Activated CD4-positive, alpha-beta T cell treated with anti-CD3 and anti-CD28 coated beads, Interleukin-2, amount 50 U/mL, for 4 hours (primary cell): ENCODE measurements at regions not wholly inside any gene's neighbourhood (a gene's known extent, or its start where the extent isn't known, plus 50 kb on each side); places are given as distances from the start of the nearest gene placed in this dataset.
"Not testable (repeated sequence)": the region's sequence is repeated elsewhere in the genome, so short reads cannot be mapped to it uniquely, and the experiment has no call there.

ENCODE experiments used
- DNase-seq, 2 experiments: peaks; one replicate each; pipeline ENCODE4 v3.0.0-alpha.2; 2020

DNA sequence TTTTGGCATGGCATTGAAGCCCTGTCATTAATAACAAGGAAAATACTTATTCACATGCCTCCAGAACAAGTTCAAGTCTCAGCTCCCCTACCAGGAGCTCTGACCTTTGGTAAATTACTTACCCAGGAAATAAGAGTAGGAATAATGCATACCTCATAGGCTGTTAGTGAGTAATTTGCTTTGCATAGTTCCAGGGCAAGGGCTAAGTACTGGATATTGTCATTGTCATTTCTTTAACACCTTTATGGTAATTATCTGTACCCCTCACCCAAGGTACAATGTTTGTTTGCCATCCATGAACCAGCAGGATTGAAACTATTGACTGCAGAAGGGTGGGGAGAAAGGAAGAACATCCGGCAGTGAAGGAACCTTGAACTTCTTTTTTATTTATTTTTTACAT lies 148.5 kb downstream of the SOX2 start:
- DNase-seq = no peak

DNA sequence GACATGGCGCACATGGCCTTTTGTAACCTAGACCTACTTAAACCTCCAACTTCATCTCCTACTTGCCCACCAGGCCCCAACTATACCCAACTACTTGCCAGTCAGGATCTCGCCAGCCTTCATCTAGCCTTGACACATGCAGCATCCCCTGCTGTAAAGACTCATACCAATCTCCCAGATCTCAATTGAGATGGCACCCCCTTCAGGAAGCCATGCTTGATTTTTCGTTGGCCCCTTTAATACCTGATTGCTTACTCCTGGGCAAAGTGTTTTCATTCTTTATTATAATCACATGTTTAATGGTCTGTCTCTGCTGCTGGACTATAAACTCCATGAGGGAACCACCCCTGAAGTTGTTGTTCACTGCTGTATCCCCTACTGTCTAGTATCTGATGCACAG lies 150.8 kb downstream of the SOX2 start:
- no peak for DNase-seq

DNA sequence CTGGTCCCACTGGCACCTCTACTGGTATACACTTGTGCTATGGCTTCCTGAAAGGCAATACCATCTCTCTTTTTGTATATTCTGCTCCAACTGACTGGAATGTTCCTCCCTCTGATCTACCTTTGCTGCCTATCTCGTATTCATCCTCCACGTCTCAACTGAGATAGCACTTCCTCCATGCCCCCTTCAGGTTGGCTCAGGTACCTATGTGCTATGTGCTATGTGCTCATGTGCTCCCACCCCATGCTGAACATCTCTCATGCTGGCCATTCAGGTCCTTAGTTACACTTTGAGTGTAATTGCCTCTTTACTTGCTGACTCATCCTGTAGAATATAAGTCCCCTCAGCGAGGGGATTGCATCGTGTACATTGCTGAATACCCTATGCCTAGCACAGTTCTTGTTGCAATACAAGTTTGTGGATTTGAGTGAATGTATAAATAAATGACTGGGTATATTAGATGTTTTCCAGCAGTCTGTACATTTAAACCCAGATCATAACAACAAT lies 156.9 kb downstream of the SOX2 start:
- no peak for DNase-seq

DNA sequence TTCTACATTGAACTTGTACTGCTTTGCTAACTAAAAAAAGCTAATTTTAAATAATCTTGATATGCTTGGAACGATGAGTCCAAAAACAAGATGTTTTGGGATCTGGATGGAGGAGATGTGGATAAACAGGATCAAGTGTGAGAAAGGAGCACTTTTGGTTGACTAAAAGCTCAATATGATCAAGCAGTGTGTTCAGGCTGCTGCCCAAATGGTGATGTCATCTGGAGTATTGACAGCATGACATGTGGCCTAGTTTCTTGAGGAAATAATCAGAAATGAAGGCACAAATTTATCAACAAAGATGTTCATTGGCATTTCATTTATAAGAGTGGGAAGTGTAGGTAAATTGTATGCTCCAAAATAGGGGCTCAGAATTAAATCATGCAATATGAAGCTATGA lies 161.2 kb downstream of the SOX2 start:
- no peak for DNase-seq

DNA sequence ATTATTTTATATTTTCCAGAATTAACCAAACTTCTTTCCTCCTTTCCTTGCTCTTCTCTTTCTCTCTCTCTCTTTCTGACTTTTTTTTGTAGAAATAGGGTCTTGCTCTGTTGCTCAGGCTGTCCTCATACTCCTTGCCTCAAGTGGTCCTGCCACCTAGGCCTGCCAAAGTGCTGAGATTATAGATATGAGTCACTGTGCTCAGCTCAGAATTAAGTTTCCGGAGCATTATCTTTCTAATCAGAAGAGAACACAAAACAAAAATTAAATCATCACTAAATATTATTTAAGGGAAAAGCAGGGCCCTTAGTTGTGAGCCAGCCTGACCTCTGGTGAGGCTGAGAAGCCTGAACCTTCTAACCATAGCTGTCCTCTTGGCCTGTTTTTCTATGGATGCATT lies 168.2 kb downstream of the SOX2 start:
- DNase-seq = no peak

DNA sequence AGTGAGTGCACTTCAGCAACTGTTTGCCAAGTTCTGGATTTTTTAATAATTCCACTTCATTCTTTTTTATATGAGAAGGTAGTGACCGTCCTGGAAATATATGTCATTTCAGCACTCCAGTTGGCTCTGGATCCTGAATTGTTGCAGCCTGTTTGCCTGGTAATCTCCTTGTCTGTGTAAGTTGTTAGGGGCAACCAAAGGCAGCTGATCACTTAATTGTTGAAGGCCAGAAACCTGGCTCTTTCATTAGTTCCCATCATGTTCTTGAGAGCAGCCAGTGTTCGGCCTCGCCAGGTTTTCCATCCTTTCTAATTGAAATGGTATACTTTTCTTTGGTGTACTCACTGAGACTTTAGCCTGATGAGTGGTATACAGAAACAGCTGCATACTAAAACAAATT lies 168.6 kb downstream of the SOX2 start:
- DNase-seq = no peak

DNA sequence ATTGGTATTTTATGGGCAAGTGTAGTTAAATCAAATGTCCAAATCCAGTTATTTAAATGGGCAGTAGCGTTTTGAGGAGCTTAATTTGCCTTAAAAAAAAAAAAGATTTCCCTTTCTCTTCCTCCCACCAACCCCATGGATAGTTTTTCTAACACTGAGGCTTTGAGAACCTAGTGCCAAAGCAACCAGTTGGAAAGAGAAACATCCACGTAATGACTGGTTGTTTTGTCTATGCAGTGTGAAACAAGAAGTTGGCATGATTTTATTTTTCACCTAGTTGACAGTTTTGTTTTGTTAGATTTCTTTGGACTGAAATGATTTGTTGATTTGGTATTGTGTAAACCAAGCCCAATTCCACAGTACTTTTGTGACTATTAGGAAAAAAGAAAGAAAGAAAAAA lies 170.0 kb downstream of the SOX2 start:
- DNase-seq = no peak

DNA sequence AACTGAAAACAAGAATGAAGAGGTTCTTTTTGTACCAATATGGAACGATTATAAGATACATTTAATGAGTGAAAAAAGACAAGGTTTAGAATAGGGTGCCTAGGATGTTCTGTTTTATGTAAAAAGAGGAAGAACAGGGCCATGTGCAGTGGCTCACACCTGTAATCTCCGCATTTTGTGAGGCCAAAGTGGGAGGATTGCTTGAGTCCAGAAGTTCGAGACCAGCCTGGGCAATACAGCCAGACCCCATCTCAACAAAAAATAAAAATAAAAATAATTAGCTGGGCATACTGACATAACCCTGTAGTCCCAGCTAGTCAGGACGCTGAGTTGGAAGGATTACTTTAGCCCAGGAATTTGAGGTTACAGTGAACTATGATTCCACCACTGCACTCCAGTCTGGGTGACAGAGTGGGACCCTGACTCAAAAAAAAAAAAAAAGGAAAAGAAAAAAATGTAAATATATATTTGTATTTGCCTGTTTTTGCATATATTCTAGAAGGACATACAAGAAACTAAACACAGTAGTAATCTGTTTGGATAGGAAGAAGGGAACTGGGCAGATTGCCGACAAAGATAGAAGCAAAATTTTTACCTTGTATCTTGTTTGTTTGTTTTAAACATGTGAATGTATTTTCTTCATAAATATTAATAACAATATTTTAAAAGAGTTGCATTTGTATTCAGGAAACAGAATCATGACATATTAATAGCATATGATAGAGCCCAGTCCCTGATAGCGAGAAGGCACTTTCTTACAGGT lies 174.3 kb downstream of the SOX2 start:
- no peak for DNase-seq

DNA sequence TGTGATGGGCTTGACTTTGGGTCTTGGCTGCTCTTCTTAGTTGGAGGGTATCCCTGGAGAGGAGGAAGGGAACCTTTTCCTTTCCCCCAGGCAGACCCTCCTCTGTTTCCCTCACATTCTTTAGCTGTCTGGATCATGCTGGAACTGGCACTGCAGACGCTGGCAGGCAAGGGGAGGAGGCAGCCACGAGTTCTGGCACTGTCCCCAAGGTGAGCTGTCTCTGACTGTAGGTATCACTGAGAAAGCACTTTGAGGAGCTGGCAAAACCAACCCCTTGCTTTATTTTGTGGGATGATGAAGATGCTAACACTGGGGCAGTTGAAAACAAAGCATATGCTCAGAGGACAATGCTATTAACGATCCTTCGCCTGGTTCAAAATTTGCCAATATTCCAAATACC lies 175.0 kb downstream of the SOX2 start:
- no peak for DNase-seq

DNA sequence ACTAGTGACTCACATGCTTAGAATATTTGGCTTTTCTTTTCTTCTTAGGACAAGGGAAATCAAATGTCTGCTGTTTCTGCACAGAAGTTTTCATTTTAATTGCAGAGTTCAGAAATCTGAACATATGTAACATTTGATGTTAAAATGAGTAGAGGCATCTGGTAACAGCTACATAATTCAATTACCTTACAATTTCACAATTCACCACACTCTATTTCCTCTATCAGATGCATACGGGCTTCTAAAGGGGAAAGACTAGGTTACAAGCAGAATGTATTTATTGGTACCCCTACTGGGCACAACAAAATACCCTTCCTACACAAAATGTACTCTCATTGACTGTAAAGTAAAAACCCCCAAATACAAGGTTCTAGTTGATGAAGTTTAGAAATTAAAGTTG lies 176.0 kb downstream of the SOX2 start:
- DNase-seq = no peak

DNA sequence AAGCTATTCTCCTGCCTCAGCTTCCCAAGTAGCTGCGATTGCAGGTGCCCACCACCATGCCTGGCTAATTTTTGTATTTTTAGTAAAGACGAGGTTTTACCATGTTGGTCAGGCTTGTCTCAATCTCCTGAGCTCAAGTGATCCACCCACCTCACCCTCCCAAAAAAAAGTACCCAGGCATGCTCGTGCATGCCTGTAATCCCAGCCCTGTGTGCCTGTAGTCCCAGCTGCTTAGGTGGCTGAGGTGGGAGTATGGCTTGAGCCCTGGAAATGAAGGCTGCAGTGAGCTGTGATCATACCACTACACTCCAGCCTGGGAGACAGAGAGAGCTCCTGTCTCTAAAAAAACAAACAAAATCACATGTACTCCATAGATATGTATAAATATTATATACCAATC lies 176.5 kb downstream of the SOX2 start:
- no peak for DNase-seq

DNA sequence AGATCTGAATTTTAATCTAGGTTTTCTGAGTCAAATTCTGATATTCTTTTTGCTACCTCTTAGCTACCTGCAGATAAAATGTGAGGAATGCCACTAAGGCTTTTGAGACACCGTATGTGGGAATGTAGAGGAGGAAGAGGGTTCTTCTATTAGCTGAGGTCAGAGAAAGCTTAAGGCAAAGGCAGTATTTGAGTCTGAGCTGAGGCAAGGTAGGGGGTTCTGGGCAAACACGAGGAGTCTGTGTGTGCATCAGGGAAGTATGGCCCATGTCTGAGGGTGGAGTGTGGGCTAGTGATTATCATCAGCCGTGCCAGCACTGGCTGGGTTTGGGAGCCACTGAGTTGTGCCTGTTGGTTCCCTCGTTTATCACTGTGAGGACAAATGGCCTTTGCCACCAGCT lies 181.1 kb downstream of the SOX2 start:
- DNase-seq = no peak

DNA sequence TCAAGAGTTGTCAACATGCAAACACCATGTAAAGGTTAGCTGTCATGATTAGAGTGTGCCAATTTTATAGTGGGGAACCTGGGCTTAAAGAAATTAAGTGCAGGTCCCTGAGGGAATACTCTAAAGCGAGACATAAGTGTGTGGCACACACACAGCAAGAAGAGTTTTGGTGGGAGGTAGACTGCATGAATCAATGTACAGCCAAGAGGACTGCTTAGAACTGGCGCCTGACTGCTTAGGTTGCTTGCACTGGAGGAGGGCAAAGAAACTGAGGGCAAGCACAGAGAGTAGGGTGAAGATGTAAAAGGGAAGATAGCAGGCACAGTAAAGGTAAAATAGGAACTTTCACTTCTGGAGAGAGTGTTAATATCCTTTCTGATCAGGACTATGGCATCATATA lies 184.9 kb downstream of the SOX2 start:
- DNase-seq = no peak

DNA sequence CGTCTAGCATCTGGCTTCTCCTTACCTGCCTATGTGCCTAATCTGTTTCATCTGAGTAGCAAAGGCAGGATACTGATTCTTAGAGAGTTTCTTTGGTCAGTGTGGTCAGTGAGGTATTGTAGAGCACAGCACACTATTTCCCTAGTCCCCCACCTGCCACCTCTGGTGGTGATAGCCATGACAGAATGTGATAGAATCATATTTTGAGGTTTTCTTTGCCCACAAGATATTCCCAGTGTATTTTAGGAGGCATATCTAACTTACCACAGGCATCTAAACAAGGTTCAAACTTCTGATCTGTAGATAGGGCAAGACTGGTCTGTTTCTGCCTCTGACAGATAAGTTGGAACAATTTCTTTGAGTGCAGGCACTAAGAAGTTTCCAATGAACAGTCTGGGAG lies 188.0 kb downstream of the SOX2 start:
- no peak for DNase-seq

DNA sequence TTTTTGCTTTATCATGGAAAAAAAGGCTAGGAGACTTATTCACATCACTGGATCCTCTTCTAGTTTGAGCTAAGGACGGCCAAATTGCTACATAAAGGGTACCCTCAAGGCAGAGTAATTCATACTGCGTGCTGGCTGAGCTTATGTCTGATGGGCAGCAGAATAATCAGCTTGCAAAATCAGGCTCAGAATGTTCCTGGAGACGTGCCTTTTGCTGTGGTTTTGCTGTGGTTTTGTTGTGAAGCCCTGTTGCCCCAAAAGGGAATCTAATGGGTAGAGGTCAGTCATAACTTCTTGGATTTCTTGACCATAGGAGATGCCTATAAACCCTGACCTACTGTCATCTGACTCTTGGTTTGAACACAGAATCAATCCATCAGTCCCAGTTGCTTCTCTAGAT lies 189.9 kb downstream of the SOX2 start:
- no peak for DNase-seq

DNA sequence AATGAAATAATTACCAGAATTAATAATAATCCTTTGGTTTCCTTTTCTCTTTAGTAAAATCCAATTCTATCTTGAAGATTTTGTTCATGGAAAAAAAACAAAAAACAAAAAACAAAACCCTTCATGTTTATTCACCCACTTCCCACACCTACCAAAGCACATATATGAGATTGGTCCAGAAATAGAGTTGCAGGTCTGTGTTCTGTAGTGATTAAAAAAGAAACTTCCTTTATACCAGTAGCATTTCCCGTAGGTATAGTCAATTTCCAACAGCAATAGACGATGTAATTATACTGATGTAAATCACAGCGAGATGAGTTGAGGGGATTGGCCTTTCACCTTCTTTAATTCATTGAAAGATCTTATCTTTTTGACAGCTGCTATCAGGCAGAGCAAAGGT lies 194.6 kb downstream of the SOX2 start:
- no peak for DNase-seq

DNA sequence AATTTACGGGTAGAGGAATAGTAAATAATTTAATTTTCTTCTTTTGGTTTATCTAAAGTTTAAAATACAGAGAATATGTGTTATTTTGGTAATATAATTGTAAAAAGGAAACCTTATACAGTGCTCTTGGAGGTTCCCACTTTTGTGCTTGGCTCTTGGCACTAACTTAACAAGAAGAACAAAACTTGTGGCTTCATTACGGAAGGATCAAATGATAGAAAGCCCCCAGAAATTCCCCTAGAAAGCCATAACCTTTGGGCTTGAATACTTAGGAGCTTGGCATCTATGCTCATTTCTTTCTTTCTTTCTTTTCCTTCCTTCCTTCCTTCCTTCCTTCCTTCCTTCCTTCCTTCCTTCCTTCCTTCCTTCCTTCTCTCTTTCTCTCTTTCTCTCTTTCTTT lies 197.5 kb downstream of the SOX2 start:
- no peak for DNase-seq

DNA sequence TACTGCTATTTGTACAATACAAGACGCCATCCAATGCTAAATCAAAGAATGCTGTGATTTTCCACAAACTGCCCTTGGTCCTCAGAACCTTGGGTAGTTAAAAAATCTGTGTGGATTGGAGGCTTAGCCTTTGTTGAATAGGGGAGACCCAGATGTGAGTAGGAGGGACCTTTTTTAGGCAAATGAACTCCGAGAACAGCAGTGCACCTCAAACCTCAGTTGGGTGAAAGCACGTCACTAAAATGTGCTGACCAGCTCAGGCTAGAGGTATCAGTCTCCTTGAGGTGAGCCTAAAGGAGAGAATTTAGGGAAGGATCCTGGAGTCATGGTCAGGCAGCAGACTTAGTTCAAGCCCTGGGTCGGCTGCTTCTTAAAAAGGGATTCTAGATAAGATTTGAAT lies 200.7 kb downstream of the SOX2 start:
- no peak for DNase-seq

DNA sequence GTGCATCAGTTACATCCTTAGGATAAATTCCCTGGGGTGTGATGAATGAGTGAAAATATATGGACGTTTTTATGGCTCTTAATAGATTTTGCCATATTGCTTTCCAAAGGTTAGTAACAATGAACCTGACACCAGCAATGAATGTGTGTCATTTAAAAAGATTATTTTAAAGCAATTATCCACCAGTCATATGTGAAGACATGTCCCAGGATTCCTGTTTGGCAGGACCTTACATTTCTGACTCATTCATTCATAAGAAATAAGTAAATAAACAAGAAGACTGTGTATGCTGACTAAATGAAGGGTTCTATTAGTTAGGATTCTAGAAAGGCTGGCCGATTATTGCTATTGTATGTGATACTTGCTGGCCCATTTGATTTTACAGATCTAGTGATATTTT lies 201.5 kb downstream of the SOX2 start:
- DNase-seq = no peak

DNA sequence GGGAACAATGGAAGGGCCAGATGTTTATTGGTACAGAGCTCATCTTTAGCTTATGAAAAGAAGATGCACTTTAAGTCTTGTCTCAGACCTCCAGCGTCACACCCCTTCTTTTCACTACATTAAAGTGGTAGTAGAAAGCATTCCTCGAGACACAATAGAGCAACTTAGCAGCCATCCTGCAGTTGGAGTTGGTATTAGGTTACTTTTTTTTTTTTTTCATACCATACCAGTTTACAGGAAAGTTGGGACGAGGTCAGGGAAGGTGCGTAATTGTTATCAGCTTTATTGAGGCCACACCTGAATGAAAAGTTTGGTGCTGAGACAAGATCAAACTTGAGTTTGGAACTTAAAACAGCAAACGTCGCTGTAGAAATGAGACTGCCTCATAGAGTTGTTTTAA lies 203.8 kb downstream of the SOX2 start:
- DNase-seq = no peak

DNA sequence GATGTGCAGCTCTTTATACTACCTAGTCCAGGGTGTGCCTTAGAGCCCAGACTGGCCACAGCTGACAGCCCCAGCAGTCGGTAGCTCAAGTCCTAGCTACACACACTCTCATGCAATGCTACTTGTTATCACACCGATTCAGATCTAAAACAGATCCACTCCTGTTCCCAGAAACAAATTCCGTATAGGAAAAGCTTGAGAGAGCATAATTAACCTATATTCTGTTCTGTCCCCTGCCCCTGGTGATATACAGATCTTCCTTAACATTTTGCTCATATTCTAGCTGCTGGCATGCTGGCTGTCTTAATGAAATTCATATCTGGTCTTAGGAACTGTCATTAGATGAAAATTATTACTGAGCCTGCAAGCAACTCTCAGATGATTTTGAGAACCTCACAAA lies 204.3 kb downstream of the SOX2 start:
- DNase-seq = no peak

DNA sequence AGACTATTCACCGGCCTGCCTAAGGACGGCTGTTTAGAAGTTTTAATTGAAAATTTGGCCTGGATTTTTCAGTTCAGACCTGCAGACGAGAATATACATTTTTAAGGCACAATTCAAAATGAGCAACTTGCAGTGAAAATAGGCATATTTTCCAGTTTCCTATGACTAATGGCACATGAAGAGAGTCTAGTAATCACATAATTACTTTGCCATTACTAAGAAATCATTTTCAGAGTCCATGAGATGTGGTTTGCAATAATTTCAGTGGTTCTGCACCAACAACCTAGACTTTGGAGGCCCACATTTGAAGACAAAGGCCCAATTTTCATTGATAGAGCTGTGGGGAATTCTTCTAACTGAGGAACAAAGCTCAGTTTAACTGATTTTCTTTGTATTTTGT lies 205.3 kb downstream of the SOX2 start:
- no peak for DNase-seq

DNA sequence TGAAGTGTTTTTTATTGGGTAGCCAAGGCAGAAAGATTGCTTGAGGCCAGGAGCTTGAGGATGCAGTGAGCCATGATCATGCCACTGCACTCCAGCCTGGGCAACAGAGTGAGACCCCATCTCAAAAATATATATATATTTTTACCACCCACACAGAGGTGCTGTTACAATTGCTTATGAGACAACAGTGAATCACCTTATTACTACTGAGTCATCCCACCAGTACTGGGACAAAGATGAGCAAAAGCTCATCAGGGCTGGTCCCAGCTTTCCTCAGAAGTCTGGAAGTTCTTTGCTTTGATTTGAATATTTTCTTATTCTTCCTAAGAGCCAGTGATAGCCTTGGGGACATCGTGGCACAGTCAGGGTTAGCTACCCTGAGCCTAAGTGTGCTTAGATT lies 207.7 kb downstream of the SOX2 start:
- no peak for DNase-seq

DNA sequence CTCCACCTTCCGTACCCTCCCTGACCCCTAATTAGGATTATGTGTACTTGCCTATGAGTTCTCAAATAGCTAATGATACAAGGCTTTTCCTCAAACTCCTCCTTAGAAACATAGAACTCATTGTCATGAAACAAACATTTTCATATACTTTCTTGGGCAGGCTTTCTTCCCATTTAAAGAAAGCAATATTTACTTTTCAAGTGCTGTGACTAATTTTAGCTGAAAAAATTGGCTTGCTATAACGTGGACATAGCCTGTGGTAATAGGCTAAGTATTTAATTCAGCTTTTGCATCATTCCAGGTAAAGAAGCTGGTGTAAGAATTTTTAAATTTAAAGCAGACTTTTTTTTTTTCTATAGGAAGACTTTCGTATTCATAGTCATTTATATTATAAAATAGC lies 208.7 kb downstream of the SOX2 start:
- DNase-seq = no peak

DNA sequence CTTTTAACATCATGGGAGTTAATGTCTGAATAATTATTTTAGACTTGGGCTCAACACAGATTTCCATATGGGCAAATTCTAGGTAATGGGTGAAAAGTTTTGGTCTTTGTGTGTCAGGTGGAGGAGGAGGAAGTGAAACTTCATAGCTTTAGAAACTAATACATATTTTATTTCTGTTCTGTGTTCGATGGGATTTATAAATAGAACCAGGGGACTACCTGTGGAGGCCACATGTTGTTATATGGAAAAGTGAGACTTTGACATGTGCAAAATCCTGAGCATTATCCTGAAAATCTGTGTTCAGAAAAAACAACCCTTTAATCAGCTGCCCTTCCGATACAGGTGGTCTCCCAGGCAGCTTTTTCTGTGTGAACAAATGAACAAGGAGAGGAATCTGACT lies 209.5 kb downstream of the SOX2 start:
- no peak for DNase-seq

DNA sequence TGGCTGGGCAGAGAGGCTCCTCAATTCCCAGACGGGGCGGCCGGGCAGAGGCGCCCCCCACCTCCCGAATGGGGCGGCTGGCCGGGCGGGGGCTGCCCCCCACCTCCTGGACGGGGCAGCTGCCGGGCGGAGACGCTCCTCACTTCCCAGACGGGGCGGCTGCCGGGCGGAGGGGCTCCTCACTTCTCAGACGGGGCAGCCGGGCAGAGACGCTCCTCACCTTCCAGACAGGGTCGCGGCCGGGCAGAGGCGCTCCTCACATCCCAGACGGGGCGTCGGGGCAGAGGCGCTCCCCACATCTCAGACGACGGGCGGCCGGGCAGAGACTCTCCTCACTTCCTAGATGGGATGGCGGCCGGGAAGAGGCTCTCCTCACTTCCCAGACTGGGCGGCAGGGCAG lies 214.1 kb downstream of the SOX2 start:
- not testable (repeated sequence) for DNase-seq
